ENCODE measurements at regions not wholly inside any gene's neighbourhood (a gene's known extent, or its start where the extent isn't known, plus 50 kb on each side); places are given as distances from the start of the nearest gene placed in this dataset.

- no peak overlapping the region for H3K18ac ChIP-seq (ENCODE audit: extremely low read depth, low read length)
- H3K27ac ChIP-seq (ENCODE audit: low read depth, low read length) = no peak overlapping the region
- FAIRE-seq (no peak), DNase-seq (ENCODE audit: low read depth in 1 of 2, low spot score in 2 of 2) (no peak)
- no peak overlapping the region for H3K56ac ChIP-seq (replicated peaks; ENCODE audit: insufficient read length, low read depth, low read length)
- no peak overlapping the region for H3K9ac ChIP-seq (replicated peaks in 1 of 4; ENCODE audit: extremely low read depth in 1 of 4, low read depth in 3 of 4, low read length in 3 of 4)
- no peaks in the 10 kb centered on the region for H3K23me2 ChIP-seq (ENCODE audit: low read depth, low read length)
- no peaks in the 10 kb centered on the region for H3K36me3 ChIP-seq (ENCODE audit: control insufficient read depth in 2 of 4, insufficient read depth in 4 of 4, low read length in 3 of 4)
- no peak overlapping the region for H2BK5ac ChIP-seq (ENCODE audit: low read depth, low read length)
- no peaks in the 10 kb centered on the region for H3K27me3 ChIP-seq (replicated peaks in 1 of 4; ENCODE audit: control insufficient read depth in 3 of 4, extremely low read depth in 1 of 4, insufficient read depth in 3 of 4, low read length in 3 of 4)
- WGBS, 2 experiments (ENCODE audit: extremely low coverage in 1 of 2, insufficient coverage in 1 of 2, insufficient read length in 1 of 2, insufficient replicate concordance in 2 of 2, low coverage in 1 of 2, low lambda C conversion rate in 2 of 2, missing lambda C conversion rate in 1 of 2) = 88% methylated on average over 1 of the region's 1 CpG; no CpG with 5 or more reads in 1 of the 2 experiments
- H3K79me2 ChIP-seq (ENCODE audit: control insufficient read depth in 1 of 2, insufficient read depth in 2 of 2, low read length in 2 of 2) = no peaks in the 10 kb centered on the region
- H3K23ac ChIP-seq (ENCODE audit: insufficient read length) = no peak overlapping the region
- H3K14ac ChIP-seq (ENCODE audit: insufficient read length) = no peak overlapping the region
- no peak overlapping the region for H4K8ac ChIP-seq (ENCODE audit: extremely low read depth, insufficient read depth, low read length)
- TF ChIP-seq RNF2 (IDR thresholded peaks at IDR 0.05; ENCODE audit: borderline replicate concordance, low read depth, low read length, missing control alignments, poor library complexity, severe bottlenecking) = no peak
- TF ChIP-seq TCF12 (IDR thresholded peaks at IDR 0.05; ENCODE audit: low read depth, low read length) = no peak
- no peak overlapping the region for H2BK15ac ChIP-seq (ENCODE audit: low read length)
- no peaks in the 10 kb centered on the region for H3K4me1 ChIP-seq (replicated peaks in 1 of 4; ENCODE audit: control insufficient read depth in 3 of 4, insufficient read depth in 4 of 4, low read length in 3 of 4)
- POLR2A ChIA-PET (ENCODE audit: partially characterized antibody) = no interaction called here
- no peaks in the 10 kb centered on the region for H4K20me1 ChIP-seq (replicated peaks in 1 of 2; ENCODE audit: control insufficient read depth in 1 of 2, insufficient read depth in 2 of 2, low read length in 2 of 2)
- H2BK20ac ChIP-seq (ENCODE audit: low read length) = no peak overlapping the region
- no peak overlapping the region for H4K91ac ChIP-seq (replicated peaks; ENCODE audit: insufficient read length, low read length)
- CTCF ChIA-PET (ENCODE audit: partially characterized antibody) = interaction anchor here (1.1 kb wide), 1 partner anchor 248 kb away, joined by 3 read pairs; no protein-coding TSS in a partner anchor
- H3K79me1 ChIP-seq (ENCODE audit: low read depth, low read length) = no peaks in the 10 kb centered on the region
- no peak overlapping the region for H4K5ac ChIP-seq (ENCODE audit: insufficient read length, low read depth, low read length)
- H3K9me3 ChIP-seq (ENCODE audit: insufficient read depth in 2 of 2, low read depth in 1 of 2, low read length in 1 of 2) = no peaks in the 10 kb centered on the region; a peak in 1 of 4 replicates
- no peak overlapping the region for H3K4me2 ChIP-seq (ENCODE audit: insufficient read depth in 1 of 2, low read depth in 2 of 2, low read length in 2 of 2)
- no peak overlapping the region for H2BK12ac ChIP-seq (ENCODE audit: low read depth, low read length)
- no peak overlapping the region for H3K4ac ChIP-seq (replicated peaks; ENCODE audit: insufficient read length, low read depth, low read length)
- no peak overlapping the region for H2AFZ ChIP-seq (ENCODE audit: low read length)
- no peak overlapping the region for H2AK5ac ChIP-seq (ENCODE audit: low read depth, low read length)
- H2BK120ac ChIP-seq (replicated peaks; ENCODE audit: low read depth, low read length) = no peak overlapping the region
- H3K4me3 ChIP-seq (ENCODE audit: extremely low read depth in 1 of 4, insufficient read depth in 2 of 4, low read depth in 3 of 4, low read length in 4 of 4) = no peak overlapping the region
These were observed 101.4 kb downstream of the DYNAP start for GRCh38 chr18:54692463-54692862.

All from H1 (cell line).